Neural crest cell (in vitro differentiated cells): ENCODE measurements at regions not wholly inside any gene's neighbourhood (a gene's known extent, or its start where the extent isn't known, plus 50 kb on each side); places are given as distances from the start of the nearest gene placed in this dataset.

Experiments used
- DNase-seq: peaks from one replicate; pipeline ENCODE4 v3.0.0; 2021; ENCODE audit warnings: low read depth, mixed read lengths, low spot score
- H3K27ac Mint-ChIP-seq: one replicate; pipeline ENCODE4 v1.8.0; 2021; ENCODE audit warnings: mild to moderate bottlenecking, mixed read lengths; ENCODE audit not compliant: unreplicated experiment
- H3K27me3 Mint-ChIP-seq: 2 replicates; pipeline ENCODE4 v1.8.0; 2021; ENCODE audit warnings: low read depth, mild to moderate bottlenecking, mixed read lengths
- H3K36me3 Mint-ChIP-seq: 2 replicates; pipeline ENCODE4 v1.8.0; 2021; ENCODE audit warnings: low read depth, mild to moderate bottlenecking, mixed read lengths
- H3K4me1 Mint-ChIP-seq: 2 replicates; pipeline ENCODE4 v1.8.0; 2021; ENCODE audit warnings: mixed read lengths
- H3K4me3 Mint-ChIP-seq: one replicate; pipeline ENCODE4 v1.8.0; 2021; ENCODE audit warnings: mild to moderate bottlenecking, mixed read lengths
- H3K9me3 Mint-ChIP-seq: 2 replicates; pipeline ENCODE4 v1.8.0; 2021; ENCODE audit warnings: mixed read lengths
- TF ChIP-seq, protein P1 (sequence below): fragments of 200-600 bp; sonication (generic); conservative IDR thresholded peaks from 2 replicates; pipeline ENCODE4 v1.5.0; 2021; ENCODE audit warnings: antibody characterized with exemption, mild to moderate bottlenecking

DNA sequence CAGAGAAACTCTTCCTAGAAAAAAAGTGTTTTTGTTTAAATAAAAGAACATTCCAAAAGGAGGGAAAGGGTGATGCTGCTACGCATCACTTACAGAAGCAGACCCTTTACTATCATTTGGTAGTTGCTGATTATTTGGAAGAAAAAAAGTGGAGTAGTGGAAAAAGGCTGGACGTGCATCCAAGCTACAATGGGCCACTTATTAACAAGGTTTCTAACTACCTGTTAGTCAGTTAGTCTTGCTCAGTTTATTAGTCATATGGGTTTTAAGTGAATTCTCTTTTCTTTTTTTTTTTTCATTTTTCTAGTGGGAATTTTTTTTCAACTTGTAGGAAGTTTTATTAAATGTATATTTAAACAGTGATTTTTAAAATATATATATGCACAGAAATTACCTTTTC is 866.0 kb downstream of the MCTP2 start:
- Mint-ChIP-seq H3K4me3 (no peak overlapping the region), H3K9me3 (peaks cover 16% of the 10 kb centered on the region), H3K4me1 (no peaks in the 10 kb centered on the region), H3K27me3 (no peaks in the 10 kb centered on the region), H3K27ac (no peak overlapping the region), H3K36me3 (peaks cover 6% of the 10 kb centered on the region)
- no peak for DNase-seq
- TF ChIP-seq, protein P1, sequence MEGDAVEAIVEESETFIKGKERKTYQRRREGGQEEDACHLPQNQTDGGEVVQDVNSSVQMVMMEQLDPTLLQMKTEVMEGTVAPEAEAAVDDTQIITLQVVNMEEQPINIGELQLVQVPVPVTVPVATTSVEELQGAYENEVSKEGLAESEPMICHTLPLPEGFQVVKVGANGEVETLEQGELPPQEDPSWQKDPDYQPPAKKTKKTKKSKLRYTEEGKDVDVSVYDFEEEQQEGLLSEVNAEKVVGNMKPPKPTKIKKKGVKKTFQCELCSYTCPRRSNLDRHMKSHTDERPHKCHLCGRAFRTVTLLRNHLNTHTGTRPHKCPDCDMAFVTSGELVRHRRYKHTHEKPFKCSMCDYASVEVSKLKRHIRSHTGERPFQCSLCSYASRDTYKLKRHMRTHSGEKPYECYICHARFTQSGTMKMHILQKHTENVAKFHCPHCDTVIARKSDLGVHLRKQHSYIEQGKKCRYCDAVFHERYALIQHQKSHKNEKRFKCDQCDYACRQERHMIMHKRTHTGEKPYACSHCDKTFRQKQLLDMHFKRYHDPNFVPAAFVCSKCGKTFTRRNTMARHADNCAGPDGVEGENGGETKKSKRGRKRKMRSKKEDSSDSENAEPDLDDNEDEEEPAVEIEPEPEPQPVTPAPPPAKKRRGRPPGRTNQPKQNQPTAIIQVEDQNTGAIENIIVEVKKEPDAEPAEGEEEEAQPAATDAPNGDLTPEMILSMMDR, result no peak

DNA sequence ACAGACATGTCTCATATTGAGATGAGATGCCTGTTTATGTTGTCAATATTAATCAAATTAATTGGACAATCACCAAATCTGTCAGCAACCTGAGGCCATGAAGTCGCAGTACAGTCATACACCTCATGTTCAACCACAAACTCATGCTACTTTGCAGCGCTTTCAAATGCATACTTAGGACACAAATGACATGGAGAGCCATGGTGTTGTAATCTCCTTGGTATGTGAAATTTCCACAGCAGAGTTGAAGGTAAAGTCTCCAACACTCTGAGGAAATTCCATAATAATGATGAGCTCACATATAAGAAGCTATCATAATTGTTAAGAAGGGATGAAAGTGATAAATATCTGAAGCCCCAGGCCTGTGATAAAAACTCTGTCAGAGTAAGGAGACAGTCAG is 873.9 kb downstream of the MCTP2 start:
- H3K4me3 Mint-ChIP-seq, result no peak overlapping the region
- TF ChIP-seq, protein P1, result no peak
- H3K4me1 Mint-ChIP-seq, result no peaks in the 10 kb centered on the region
- peaks cover 6% of the 10 kb centered on the region for H3K36me3 Mint-ChIP-seq
- DNase-seq, result no peak
- H3K27ac Mint-ChIP-seq, result no peak overlapping the region
- H3K9me3 Mint-ChIP-seq, result peaks cover 15% of the 10 kb centered on the region
- no peaks in the 10 kb centered on the region for H3K27me3 Mint-ChIP-seq

DNA sequence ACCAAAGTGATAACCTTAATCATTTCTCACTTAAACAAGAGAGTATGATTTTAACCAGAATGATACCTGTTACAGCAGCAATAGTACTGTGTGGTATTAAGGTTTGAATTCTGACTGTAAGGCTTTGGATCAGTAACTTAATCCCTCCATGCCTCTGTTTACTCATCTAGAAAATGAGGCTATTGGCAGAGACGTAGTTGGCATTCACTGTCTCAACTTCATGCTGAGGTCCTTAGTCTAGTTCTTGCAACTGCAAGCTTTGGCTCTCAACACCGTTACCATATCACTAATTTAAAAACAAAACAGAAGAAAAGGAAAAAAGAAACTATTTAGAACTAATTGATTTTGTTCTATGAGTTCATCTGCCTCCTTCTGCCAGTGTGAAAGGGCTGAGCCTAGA is 875.4 kb downstream of the MCTP2 start:
- H3K4me3 Mint-ChIP-seq, result no peak overlapping the region
- TF ChIP-seq, protein P1, result no peak
- DNase-seq, result no peak
- H3K4me1 Mint-ChIP-seq, result no peaks in the 10 kb centered on the region
- H3K27ac Mint-ChIP-seq, result no peak overlapping the region
- H3K27me3 Mint-ChIP-seq, result no peaks in the 10 kb centered on the region
- peaks cover 8% of the 10 kb centered on the region for H3K9me3 Mint-ChIP-seq
- H3K36me3 Mint-ChIP-seq, result peaks cover 3% of the 10 kb centered on the region

DNA sequence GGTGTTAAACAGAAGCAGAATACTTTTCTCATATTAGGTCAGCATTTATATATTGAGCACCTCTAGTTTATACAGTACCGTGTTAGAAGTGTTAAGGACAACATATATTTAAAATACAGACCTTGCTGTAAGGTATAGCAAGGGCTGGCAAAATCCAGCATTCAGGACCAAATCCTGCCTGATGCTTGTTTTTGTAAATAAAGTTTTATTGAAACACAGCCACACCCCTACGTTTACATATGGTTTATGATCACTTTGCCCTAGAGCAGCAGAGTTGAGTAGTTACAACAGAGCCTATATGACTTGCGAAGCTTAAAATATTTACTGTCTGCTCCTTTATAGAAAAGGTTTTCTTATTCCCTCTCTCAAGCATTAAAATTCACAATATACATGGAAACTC is 877.3 kb downstream of the MCTP2 start:
- Mint-ChIP-seq H3K27ac (no peak overlapping the region), H3K9me3 (peaks cover 2% of the 10 kb centered on the region), H3K4me3 (no peak overlapping the region), H3K27me3 (no peaks in the 10 kb centered on the region), H3K36me3 (no peaks in the 10 kb centered on the region), H3K4me1 (no peaks in the 10 kb centered on the region)
- TF ChIP-seq, protein P1, result no peak
- no peak for DNase-seq

DNA sequence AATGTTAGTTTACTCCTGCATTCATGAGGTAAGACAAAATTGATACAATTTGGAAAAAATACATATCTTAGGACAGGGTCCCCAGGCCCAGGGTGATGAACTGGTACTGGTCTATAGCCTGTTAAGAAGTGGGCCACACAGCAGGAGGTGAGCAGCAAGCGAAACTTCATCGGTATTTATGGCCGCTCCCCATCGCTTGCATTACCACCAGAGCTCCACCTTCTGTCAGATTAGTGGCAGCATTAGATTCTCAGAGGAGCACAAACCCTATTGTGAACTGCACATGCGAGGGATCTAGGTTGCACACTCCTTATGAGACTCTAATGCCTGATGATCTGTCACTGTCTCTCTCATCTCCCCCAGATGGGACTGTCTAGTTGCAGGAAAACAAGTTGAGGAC is 880.6 kb downstream of the MCTP2 start:
- Mint-ChIP-seq H3K4me1 (no peaks in the 10 kb centered on the region), H3K9me3 (peaks cover 2% of the 10 kb centered on the region), H3K4me3 (no peak overlapping the region), H3K36me3 (no peaks in the 10 kb centered on the region), H3K27ac (no peak overlapping the region), H3K27me3 (no peaks in the 10 kb centered on the region)
- TF ChIP-seq, protein P1, result no peak
- DNase-seq, result no peak

DNA sequence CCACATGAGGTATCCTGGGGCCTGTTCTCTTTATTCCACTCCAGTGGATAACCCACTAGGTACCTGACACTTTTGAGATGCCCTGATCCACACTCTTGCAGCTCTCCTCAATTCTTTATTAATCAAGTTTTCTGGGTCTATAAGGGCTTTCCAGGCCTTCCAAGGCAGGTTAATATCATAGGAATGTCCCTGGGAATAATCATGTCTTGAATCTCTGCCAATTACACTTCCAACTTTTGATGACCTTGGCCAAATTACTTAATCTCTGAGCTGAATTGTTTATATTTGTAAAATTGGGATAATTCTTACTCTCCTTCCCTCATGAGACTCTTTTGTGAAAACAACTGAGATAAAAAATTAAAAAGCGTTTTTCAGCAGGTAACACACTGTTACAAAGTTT is 881.7 kb downstream of the MCTP2 start:
- Mint-ChIP-seq H3K36me3 (no peaks in the 10 kb centered on the region), H3K27ac (no peak overlapping the region), H3K4me3 (no peak overlapping the region), H3K4me1 (no peaks in the 10 kb centered on the region), H3K9me3 (peaks cover 6% of the 10 kb centered on the region), H3K27me3 (no peaks in the 10 kb centered on the region)
- DNase-seq, result no peak
- TF ChIP-seq, protein P1, result no peak
